Uterus (tissue), 3 donors: ENCODE measurements at regions not wholly inside any gene's neighbourhood (a gene's known extent, or its start where the extent isn't known, plus 50 kb on each side); places are given as distances from the start of the nearest gene placed in this dataset.

Experiments used
- DNase-seq, 2 donors: peaks; one replicate each; pipeline ENCODE4 v3.0.0-alpha.2; 2019 to 2020
- H3K27ac ChIP-seq, 2 donors: fragments of 200-600 bp; sonication (generic); 1 replicate in 1 of 2; 2 replicates in 1 of 2; pipeline ENCODE4 v1.5.1; 2016 to 2018
- H3K27me3 ChIP-seq, 2 donors: fragments of 200-600 bp; sonication (generic); one replicate each; pipeline ENCODE4 v1.5.1; 2018 to 2019; ENCODE audit warnings: control low read depth in 1 of 2
- H3K36me3 ChIP-seq, 2 donors: fragments of 200-600 bp; sonication (generic); one replicate each; pipeline ENCODE4 v1.5.1; 2019; ENCODE audit warnings: control low read depth in 1 of 2
- H3K4me1 ChIP-seq, 2 donors: fragments of 200-600 bp; sonication (generic); one replicate each; pipeline ENCODE4 v1.5.1; 2018 to 2019; ENCODE audit warnings: control low read depth in 1 of 2
- H3K4me3 ChIP-seq, 2 donors: fragments of 200-600 bp; sonication (generic); 1 replicate in 1 of 2; 2 replicates in 1 of 2; pipeline ENCODE4 v1.5.1; 2018 to 2019; ENCODE audit warnings: mild to moderate bottlenecking in 1 of 2
- H3K9me3 ChIP-seq, 2 donors: fragments of 200-600 bp; sonication (generic); one replicate each; pipeline ENCODE4 v1.5.1; 2019; ENCODE audit warnings: control low read depth in 1 of 2
- CTCF ChIP-seq, 4 experiments: fragments of 200-600 bp in 2 of 4; fragments of 450-650 bp in 2 of 4; sonication (generic) in 2 of 4; IDR thresholded peaks; one replicate each; pipeline ENCODE4 v1.5.1; 2016 to 2019; ENCODE audit warnings: antibody characterized with exemption in 4 of 4, mild to moderate bottlenecking in 2 of 4, moderate library complexity in 1 of 4
- POLR2A ChIP-seq, 2 donors: fragments of 450-650 bp; IDR thresholded peaks; one replicate each; pipeline ENCODE4 v1.6.1; 2016; ENCODE audit warnings: antibody characterized with exemption in 2 of 2, mild to moderate bottlenecking in 1 of 2, moderate library complexity in 1 of 2
- intact Hi-C: fragments of 100-400 bp; cut with DNase I; formaldehyde crosslinking; loops from one replicate; pipeline ENCODE4 v1.15.1; 2023; ENCODE audit warnings: low total_unique reads
- donor health status: DM: yes; HTN: yes; CAD: no.

- DNase-seq: no peak
- H3K9me3 ChIP-seq: no peaks in the 10 kb centered on the region
- H3K36me3 ChIP-seq: no peaks in the 10 kb centered on the region
- no peaks in the 10 kb centered on the region for H3K4me1 ChIP-seq
- TF ChIP-seq CTCF (IDR thresholded peaks at IDR 0.05): no peak
- TF ChIP-seq POLR2A (IDR thresholded peaks at IDR 0.05): no peak
- intact Hi-C loops: no loop called here
- no peak overlapping the region for H3K4me3 ChIP-seq
- no peak overlapping the region for H3K27ac ChIP-seq
- no peaks in the 10 kb centered on the region for H3K27me3 ChIP-seq
These were observed 86.9 kb downstream of the TFAP2C start for GRCh38 chr20:56715902-56716519.

GRCh38 chr20:56716806-56717205, 87.7 kb downstream of the TFAP2C start:
- DNase-seq: no peak
- H3K9me3 ChIP-seq: no peaks in the 10 kb centered on the region
- no peaks in the 10 kb centered on the region for H3K27me3 ChIP-seq
- H3K36me3 ChIP-seq: no peaks in the 10 kb centered on the region
- H3K27ac ChIP-seq: no peak overlapping the region
- no peaks in the 10 kb centered on the region for H3K4me1 ChIP-seq
- no peak for TF ChIP-seq POLR2A (IDR thresholded peaks at IDR 0.05)
- no peak for TF ChIP-seq CTCF (IDR thresholded peaks at IDR 0.05)
- H3K4me3 ChIP-seq: no peak overlapping the region
- intact Hi-C loops: no loop called here

GRCh38 chr20:56718816-56719215, 89.7 kb downstream of the TFAP2C start:
- Histone ChIP-seq H3K27me3 (no peaks in the 10 kb centered on the region), H3K27ac (no peak overlapping the region), H3K4me3 (no peak overlapping the region), H3K9me3 (no peaks in the 10 kb centered on the region), H3K4me1 (no peaks in the 10 kb centered on the region), H3K36me3 (no peaks in the 10 kb centered on the region)
- intact Hi-C loops: no loop called here
- no peak for TF ChIP-seq CTCF (IDR thresholded peaks at IDR 0.05)
- TF ChIP-seq POLR2A (IDR thresholded peaks at IDR 0.05): no peak
- DNase-seq: no peak

GRCh38 chr20:56720620-56721213, 91.6 kb downstream of the TFAP2C start:
- H3K27ac ChIP-seq: no peak overlapping the region
- intact Hi-C loops: no loop called here
- H3K4me3 ChIP-seq: no peak overlapping the region
- no peaks in the 10 kb centered on the region for H3K36me3 ChIP-seq
- H3K9me3 ChIP-seq: no peaks in the 10 kb centered on the region
- DNase-seq: no peak
- H3K4me1 ChIP-seq: no peaks in the 10 kb centered on the region
- H3K27me3 ChIP-seq: no peaks in the 10 kb centered on the region
- TF ChIP-seq POLR2A (IDR thresholded peaks at IDR 0.05): no peak
- TF ChIP-seq CTCF (IDR thresholded peaks at IDR 0.05): no peak

GRCh38 chr20:56722042-56722441, 92.9 kb downstream of the TFAP2C start:
- Histone ChIP-seq H3K4me1 (no peaks in the 10 kb centered on the region), H3K27ac (no peak overlapping the region), H3K27me3 (no peaks in the 10 kb centered on the region), H3K4me3 (no peak overlapping the region), H3K9me3 (no peaks in the 10 kb centered on the region), H3K36me3 (no peaks in the 10 kb centered on the region)
- intact Hi-C loops: no loop called here
- DNase-seq: no peak
- no peak for TF ChIP-seq POLR2A (IDR thresholded peaks at IDR 0.05)
- no peak for TF ChIP-seq CTCF (IDR thresholded peaks at IDR 0.05)
